Cardiac muscle cell (in vitro differentiated cells and primary cell): ENCODE measurements at regions not wholly inside any gene's neighbourhood (a gene's known extent, or its start where the extent isn't known, plus 50 kb on each side); places are given as distances from the start of the nearest gene placed in this dataset.
"Not testable (repeated sequence)": the region's sequence is repeated elsewhere in the genome, so short reads cannot be mapped to it uniquely, and the experiment has no call there.

ENCODE experiments used
- DNase-seq, 2 donors: peaks; one replicate each; pipeline versions ENCODE4 v3.0.0 to v3.0.0-alpha.2; 2010 to 2017; ENCODE audit warnings: low read depth in 1 of 2, low spot score in 1 of 2
- H3K27ac ChIP-seq: fragments of 200-600 bp; sonication (generic); 2 replicates; pipeline ENCODE4 v1.5.1; 2016
- H3K27me3 ChIP-seq: fragments of 200-600 bp; sonication (generic); 2 replicates; pipeline ENCODE4 v1.6.0; 2016; ENCODE audit warnings: control low read depth
- H3K36me3 ChIP-seq: fragments of 200-600 bp; sonication (generic); 2 replicates; pipeline ENCODE4 v1.5.1; 2016; ENCODE audit warnings: control low read depth
- H3K4me1 ChIP-seq: fragments of 200-600 bp; sonication (generic); 2 replicates; pipeline ENCODE4 v1.8.1; 2017; ENCODE audit warnings: low read depth, mild to moderate bottlenecking, mixed run types
- H3K4me3 ChIP-seq: fragments of 200-600 bp; sonication (generic); 2 replicates; pipeline ENCODE4 v1.5.1; 2016; ENCODE audit warnings: mild to moderate bottlenecking
- H3K9me3 ChIP-seq: fragments of 200-600 bp; sonication (generic); 2 replicates; pipeline ENCODE4 v1.5.1; 2017; ENCODE audit warnings: low read depth, mild to moderate bottlenecking, control low read depth
- TF ChIP-seq, protein P1 (sequence below): IDR thresholded peaks from 2 replicates; pipeline ENCODE4 v1.5.1; 2012; ENCODE audit warnings: low read depth, mild to moderate bottlenecking, low read length

DNA sequence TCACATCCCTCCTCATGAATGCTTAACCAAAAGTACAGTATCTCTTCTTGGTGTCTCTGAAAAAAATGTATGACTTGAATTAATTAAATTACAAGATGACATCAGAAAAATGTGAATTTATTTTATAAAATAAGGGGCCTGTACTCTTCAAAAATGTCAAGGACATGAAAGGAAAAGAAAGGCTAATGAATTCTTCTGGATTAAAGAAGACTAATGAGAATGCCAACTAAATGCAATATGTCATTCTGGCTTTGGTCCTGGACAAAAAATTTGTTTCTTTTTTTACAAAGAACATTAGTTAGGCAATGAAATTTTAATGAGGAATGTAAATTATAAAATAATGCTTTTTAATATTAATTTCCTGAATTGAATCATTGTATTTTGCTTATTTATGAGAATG, 1125.7 kb downstream of the DNAJB9 start:
- DNase-seq = no peak
- H3K4me3 ChIP-seq = no peak overlapping the region
- H3K36me3 ChIP-seq = no peaks in the 10 kb centered on the region
- no peaks in the 10 kb centered on the region for H3K27me3 ChIP-seq
- no peak overlapping the region for H3K27ac ChIP-seq
- no peaks in the 10 kb centered on the region for H3K9me3 ChIP-seq
- TF ChIP-seq, protein P1, sequence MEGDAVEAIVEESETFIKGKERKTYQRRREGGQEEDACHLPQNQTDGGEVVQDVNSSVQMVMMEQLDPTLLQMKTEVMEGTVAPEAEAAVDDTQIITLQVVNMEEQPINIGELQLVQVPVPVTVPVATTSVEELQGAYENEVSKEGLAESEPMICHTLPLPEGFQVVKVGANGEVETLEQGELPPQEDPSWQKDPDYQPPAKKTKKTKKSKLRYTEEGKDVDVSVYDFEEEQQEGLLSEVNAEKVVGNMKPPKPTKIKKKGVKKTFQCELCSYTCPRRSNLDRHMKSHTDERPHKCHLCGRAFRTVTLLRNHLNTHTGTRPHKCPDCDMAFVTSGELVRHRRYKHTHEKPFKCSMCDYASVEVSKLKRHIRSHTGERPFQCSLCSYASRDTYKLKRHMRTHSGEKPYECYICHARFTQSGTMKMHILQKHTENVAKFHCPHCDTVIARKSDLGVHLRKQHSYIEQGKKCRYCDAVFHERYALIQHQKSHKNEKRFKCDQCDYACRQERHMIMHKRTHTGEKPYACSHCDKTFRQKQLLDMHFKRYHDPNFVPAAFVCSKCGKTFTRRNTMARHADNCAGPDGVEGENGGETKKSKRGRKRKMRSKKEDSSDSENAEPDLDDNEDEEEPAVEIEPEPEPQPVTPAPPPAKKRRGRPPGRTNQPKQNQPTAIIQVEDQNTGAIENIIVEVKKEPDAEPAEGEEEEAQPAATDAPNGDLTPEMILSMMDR = no peak
- no peaks in the 10 kb centered on the region for H3K4me1 ChIP-seq

DNA sequence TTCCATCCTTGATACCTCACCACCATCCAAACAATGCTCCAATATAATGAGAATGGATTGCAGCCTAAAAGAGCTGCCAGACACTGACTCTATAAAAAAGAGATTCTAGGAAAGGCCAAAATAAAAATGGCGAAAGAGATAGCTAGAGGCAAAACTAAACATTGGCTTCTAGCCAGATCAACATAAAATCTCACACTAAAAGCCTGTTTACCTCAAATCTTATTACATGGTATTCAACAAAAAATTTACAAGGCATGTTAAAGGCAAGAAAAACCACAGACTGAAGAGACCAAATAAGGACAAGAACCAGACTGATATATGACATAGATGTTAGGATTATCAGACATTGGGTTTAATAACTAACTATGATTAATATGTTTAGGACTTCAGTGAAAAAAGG, 1127.0 kb downstream of the DNAJB9 start:
- Histone ChIP-seq H3K9me3 (no peaks in the 10 kb centered on the region), H3K4me1 (no peaks in the 10 kb centered on the region), H3K27ac (no peak overlapping the region), H3K36me3 (no peaks in the 10 kb centered on the region), H3K27me3 (no peaks in the 10 kb centered on the region), H3K4me3 (no peak overlapping the region)
- TF ChIP-seq, protein P1 = no peak
- no peak for DNase-seq

DNA sequence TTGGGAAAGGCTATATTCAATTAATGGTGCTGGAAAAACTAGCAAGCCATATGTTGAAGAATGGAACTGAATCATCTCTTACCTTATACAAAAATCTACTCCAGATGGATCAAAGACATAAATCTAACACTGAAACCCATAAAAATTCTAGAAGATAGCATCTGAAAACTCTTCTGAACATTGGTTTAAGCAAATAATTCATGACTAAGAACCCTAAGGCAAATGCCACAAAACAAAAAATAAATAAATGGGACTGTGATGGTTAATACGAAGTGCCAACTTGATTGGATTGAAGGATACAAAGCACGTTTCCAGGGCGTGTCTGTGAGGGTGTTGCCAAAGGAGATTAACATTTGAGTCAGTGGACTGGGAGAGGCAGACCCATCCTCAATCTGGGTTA, 1130.0 kb downstream of the DNAJB9 start:
- H3K27ac ChIP-seq = no peak overlapping the region
- no peaks in the 10 kb centered on the region for H3K27me3 ChIP-seq
- TF ChIP-seq, protein P1 = no peak
- H3K36me3 ChIP-seq = no peaks in the 10 kb centered on the region
- no peaks in the 10 kb centered on the region for H3K4me1 ChIP-seq
- no peak for DNase-seq
- H3K4me3 ChIP-seq = no peak overlapping the region
- H3K9me3 ChIP-seq = no peaks in the 10 kb centered on the region

DNA sequence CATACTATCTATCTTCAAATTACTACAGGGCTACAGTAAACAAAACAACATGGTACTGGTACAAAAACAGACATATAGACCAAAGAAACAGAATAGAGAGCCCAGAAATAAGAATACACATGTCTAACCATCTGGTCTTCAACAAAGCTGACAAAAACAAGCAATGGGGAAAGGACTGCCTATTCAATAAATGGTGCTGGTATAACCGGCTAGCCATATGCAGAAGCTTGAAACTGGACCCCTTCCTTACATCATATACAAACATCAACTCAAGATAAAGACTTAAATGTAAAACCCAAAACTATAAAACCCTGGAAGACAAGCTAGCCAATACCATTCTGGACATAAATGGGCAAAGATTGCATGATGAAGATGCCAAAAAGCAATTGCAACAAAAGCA, 1143.7 kb downstream of the DNAJB9 start:
- Histone ChIP-seq H3K4me3 (no peak overlapping the region), H3K9me3 (no peaks in the 10 kb centered on the region), H3K27me3 (no peaks in the 10 kb centered on the region), H3K36me3 (no peaks in the 10 kb centered on the region), H3K4me1 (no peaks in the 10 kb centered on the region), H3K27ac (no peak overlapping the region)
- TF ChIP-seq, protein P1 = no peak
- DNase-seq = no peak

DNA sequence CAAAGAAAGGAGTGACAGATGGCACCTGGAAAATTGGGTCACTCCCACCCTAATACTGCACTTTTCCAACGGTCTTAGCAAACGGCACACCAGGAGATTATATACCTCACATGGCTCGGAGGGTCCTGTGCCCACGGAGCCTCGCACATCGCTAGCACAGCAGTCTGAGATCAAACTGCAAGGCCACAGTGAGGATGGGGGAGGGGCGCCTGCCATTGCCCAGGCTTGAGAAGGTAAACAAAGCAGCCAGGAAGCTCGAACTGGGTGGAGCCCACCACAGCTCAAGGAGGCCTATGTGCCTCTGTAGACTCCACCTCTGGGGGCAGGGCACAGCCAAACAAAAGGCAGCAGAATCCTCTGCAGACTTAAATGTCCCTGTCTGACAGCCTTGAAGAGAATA, 1149.7 kb downstream of the DNAJB9 start:
- not testable (repeated sequence) for H3K4me1 ChIP-seq, H3K36me3 ChIP-seq, H3K4me3 ChIP-seq, DNase-seq, H3K27ac ChIP-seq, H3K27me3 ChIP-seq, H3K9me3 ChIP-seq

DNA sequence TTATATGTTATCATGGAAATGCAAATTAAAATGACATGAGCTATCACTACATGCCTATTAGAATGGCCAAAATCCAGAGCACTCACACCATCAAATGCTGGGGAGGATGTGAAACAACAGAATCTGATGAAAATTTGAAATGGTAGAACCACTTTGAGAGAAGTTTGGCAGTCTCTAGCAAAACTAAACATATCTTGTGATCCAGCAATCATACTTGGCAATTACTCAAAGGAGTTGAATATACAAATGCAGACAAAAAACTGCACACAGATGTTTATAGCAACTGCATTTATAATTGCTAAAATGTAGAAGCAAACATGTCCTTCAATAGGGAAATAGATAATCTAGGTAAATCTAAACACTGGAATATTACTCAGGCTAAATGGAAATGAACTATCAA, 1164.9 kb downstream of the DNAJB9 start:
- TF ChIP-seq, protein P1 = no peak
- H3K27me3 ChIP-seq = no peaks in the 10 kb centered on the region
- no peak overlapping the region for H3K4me3 ChIP-seq
- no peaks in the 10 kb centered on the region for H3K36me3 ChIP-seq
- no peak overlapping the region for H3K27ac ChIP-seq
- H3K9me3 ChIP-seq = no peaks in the 10 kb centered on the region
- no peaks in the 10 kb centered on the region for H3K4me1 ChIP-seq
- DNase-seq = no peak
